ENCODE measurements at regions not wholly inside any gene's neighbourhood (a gene's known extent, or its start where the extent isn't known, plus 50 kb on each side); places are given as distances from the start of the nearest gene placed in this dataset.

DNA sequence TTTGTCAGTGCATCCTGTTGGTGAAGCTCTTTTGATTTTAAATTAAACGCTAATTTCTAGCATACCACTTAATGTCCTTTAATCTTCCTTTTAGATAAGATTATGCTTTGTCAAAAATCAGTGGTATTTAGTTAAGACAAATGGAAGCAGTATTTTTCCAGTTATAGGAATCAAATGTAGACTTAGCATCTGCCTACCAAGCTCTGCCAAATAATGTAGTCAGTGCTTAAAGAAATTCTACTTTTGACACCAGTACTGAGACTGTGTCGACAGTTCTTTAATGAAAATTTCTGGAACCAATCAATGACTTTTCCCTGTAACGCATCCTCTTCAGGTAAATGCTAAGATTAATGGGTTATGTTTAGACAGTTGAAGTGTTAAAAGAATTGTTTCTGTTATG, 803.3 kb upstream of the FAM98A start:
- Mint-ChIP-seq H3K4me3 (no peak overlapping the region), H3K27ac (no peak overlapping the region), H3K9me3 (no peaks in the 10 kb centered on the region), H3K27me3 (no peaks in the 10 kb centered on the region), H3K36me3 (no peaks in the 10 kb centered on the region), H3K4me1 (ENCODE audit: unreplicated experiment) (no peaks in the 10 kb centered on the region)
- no peak for DNase-seq (ENCODE audit: extremely low spot score, unreplicated experiment)
- TF ChIP-seq, protein P1, sequence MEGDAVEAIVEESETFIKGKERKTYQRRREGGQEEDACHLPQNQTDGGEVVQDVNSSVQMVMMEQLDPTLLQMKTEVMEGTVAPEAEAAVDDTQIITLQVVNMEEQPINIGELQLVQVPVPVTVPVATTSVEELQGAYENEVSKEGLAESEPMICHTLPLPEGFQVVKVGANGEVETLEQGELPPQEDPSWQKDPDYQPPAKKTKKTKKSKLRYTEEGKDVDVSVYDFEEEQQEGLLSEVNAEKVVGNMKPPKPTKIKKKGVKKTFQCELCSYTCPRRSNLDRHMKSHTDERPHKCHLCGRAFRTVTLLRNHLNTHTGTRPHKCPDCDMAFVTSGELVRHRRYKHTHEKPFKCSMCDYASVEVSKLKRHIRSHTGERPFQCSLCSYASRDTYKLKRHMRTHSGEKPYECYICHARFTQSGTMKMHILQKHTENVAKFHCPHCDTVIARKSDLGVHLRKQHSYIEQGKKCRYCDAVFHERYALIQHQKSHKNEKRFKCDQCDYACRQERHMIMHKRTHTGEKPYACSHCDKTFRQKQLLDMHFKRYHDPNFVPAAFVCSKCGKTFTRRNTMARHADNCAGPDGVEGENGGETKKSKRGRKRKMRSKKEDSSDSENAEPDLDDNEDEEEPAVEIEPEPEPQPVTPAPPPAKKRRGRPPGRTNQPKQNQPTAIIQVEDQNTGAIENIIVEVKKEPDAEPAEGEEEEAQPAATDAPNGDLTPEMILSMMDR (conservative IDR thresholded peaks at IDR 0.05) = no peak

DNA sequence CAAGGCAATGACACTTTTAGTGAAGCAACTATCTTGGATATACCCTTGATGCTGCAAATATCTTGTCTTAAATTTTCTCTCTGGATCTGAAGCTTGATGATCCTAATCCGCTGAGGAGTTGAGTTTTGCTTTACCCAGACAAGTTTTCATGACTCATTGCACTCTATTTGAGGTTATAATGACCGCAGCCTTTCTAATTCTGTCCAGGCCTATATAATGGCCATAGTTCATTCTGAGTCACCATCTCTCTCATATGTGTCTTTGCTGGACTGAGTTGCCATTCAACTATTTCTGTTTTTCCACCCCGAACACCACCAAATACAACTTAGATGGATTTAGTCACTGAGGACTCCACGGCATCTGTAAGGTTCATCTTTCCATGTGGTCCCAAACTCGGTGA, 802.1 kb upstream of the FAM98A start:
- H3K27ac Mint-ChIP-seq = no peak overlapping the region
- no peak overlapping the region for H3K4me3 Mint-ChIP-seq

DNA sequence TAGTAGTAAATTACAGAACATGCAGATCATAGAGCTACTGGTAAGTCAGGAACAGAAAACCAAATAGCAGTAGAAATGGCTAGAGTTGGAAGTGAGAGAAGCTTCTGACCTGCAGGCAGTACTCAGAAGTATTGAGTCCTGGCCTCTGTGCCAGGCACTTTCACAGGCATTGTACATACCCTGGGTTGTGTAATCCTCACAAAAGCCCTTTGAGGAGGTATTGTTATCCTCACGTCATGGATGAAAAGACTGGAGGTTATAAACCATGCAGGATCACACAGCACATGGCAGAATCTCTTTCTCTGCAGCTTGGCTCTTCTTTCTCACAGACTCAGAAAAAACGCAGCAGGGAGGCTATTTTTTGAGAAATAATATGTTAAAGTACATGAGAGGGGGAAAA, 789.3 kb upstream of the FAM98A start:
- TF ChIP-seq, protein P1 (conservative IDR thresholded peaks at IDR 0.05) = no peak
- no peak for DNase-seq (ENCODE audit: extremely low spot score, unreplicated experiment)
- Mint-ChIP-seq H3K4me1 (ENCODE audit: unreplicated experiment) (no peaks in the 10 kb centered on the region), H3K4me3 (no peak overlapping the region), H3K27me3 (no peaks in the 10 kb centered on the region), H3K27ac (no peak overlapping the region), H3K36me3 (no peaks in the 10 kb centered on the region), H3K9me3 (peaks cover 8% of the 10 kb centered on the region)

More for the DNA sequence above, 802.1 kb upstream of the FAM98A start:
- no peak for DNase-seq (ENCODE audit: extremely low spot score, unreplicated experiment)
- H3K4me1 Mint-ChIP-seq (ENCODE audit: unreplicated experiment) = no peaks in the 10 kb centered on the region
- TF ChIP-seq, protein P1 (conservative IDR thresholded peaks at IDR 0.05) = no peak
- no peaks in the 10 kb centered on the region for H3K36me3 Mint-ChIP-seq
- no peaks in the 10 kb centered on the region for H3K27me3 Mint-ChIP-seq
- H3K9me3 Mint-ChIP-seq = no peaks in the 10 kb centered on the region

DNA sequence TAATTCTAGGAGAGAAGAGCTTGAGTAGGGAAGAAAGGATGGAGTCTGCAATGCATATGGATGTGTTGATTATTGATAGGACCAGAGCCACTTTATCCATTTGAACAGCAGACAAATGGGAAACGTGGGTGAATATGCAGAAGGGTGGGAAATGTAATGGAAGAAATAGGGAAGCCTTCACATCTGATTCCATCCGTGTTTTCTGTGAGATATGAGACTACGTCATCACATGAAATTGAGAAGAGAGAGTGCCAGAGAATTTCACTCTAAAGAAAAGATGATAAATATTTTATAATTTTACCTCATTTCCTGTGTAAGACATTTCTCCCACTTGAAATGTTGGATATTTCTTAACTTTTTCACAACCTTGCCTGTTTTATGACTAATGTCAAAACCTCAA, 788.4 kb upstream of the FAM98A start:
- H3K4me1 Mint-ChIP-seq (ENCODE audit: unreplicated experiment) = no peaks in the 10 kb centered on the region
- no peak for DNase-seq (ENCODE audit: extremely low spot score, unreplicated experiment)
- no peaks in the 10 kb centered on the region for H3K27me3 Mint-ChIP-seq
- H3K9me3 Mint-ChIP-seq = peaks cover 8% of the 10 kb centered on the region
- no peak overlapping the region for H3K4me3 Mint-ChIP-seq
- no peak overlapping the region for H3K27ac Mint-ChIP-seq
- no peaks in the 10 kb centered on the region for H3K36me3 Mint-ChIP-seq
- TF ChIP-seq, protein P1 (conservative IDR thresholded peaks at IDR 0.05) = no peak

DNA sequence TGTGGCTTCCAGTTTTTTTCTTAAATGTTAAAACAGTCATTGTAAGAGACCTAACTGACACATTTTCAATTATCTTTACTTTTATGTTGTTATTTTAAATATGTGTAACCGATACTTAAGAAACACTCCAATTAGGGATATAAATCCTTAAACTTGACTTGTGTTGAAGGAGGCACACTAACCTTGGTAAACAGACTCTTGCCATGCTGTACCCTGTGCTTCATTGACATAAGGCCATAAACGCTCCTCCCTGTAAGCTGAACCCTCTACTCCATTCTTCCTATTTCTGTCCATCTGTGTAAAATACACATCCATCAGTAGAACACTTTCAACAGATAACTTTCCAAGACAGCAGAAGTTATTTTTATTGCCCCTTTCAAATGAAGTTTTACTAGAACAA, 780.5 kb upstream of the FAM98A start:
- H3K4me3 Mint-ChIP-seq = no peak overlapping the region

More for the DNA sequence above, 780.5 kb upstream of the FAM98A start:
- TF ChIP-seq, protein P1 (conservative IDR thresholded peaks at IDR 0.05) = no peak
- Mint-ChIP-seq H3K36me3 (no peaks in the 10 kb centered on the region), H3K9me3 (peaks cover under 1% of the 10 kb centered on the region), H3K27ac (no peak overlapping the region), H3K27me3 (peaks cover 3% of the 10 kb centered on the region), H3K4me1 (ENCODE audit: unreplicated experiment) (peaks cover 4% of the 10 kb centered on the region)
- DNase-seq (ENCODE audit: extremely low spot score, unreplicated experiment) = no peak
